GM12891 (cell line): ENCODE measurements at regions not wholly inside any gene's neighbourhood (a gene's known extent, or its start where the extent isn't known, plus 50 kb on each side); places are given as distances from the start of the nearest gene placed in this dataset.

Source experiments
- POLR2A ChIP-seq: IDR thresholded peaks from 2 replicates; pipeline ENCODE4 v1.6.1; 2011; ENCODE audit warnings: low read depth, low read length, control low read depth
- POLR2AphosphoS5 ChIP-seq: IDR thresholded peaks from 2 replicates; pipeline ENCODE4 v1.6.1; 2011; ENCODE audit warnings: low read depth, low read length, control low read depth
- TAF1 ChIP-seq: IDR thresholded peaks from 2 replicates; pipeline ENCODE4 v1.6.1; 2011; ENCODE audit warnings: low read depth, low read length, control low read depth

DNA sequence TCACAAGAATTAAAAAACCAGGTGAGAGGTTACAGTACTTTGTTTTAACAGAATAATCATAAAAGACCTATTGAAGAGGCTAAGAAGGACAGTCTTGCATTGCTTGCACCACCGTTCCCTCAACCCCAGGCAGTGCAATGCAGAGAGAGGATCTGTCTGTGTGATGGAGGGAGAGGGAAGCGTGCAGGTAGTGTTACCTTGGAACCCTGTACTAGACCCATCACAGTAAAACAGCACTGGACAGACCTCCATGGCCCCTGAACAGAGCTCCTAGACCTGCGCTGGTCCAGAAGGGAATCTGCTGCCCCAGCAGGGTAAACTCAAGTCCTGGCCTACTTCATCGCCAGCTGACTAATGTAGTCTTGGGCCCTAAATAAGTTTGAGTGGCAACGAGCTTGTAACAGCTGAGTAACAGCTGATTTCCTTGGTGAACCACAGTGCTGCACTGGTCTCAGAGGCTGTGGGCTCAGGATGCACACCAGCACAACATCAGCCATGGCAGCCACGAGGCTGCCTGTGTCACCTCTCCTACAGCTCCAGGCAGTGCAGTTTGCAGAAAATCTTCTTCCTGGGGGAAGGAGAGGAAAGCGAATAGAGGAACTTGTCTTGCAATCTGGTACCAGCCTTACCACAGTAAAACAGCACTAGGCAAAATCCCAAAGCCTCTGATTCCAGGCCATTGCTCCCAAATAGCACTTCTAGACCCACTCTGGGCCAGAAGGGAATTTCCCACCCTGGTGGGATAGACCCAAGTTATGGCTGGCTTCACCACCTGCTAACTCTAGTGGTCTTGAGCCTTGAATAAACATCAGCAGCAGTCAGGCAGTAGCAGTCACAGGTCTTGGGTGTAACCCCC, 417.2 kb downstream of the CDH7 start:
- no peak for TF ChIP-seq POLR2A
- no peak for TF ChIP-seq POLR2AphosphoS5
- TF ChIP-seq TAF1, result no peak
